AG04449 (cell line): ENCODE measurements at regions not wholly inside any gene's neighbourhood (a gene's known extent, or its start where the extent isn't known, plus 50 kb on each side); places are given as distances from the start of the nearest gene placed in this dataset.

Experiments
- CTCF ChIA-PET: fragments of 350-600 bp; formaldehyde crosslinking; extraction: SDS; loops from one replicate; lab custom pipeline; 2021; ENCODE audit warnings: antibody characterized with exemption; lab: Yijun Ruan, JAX
- POLR2A ChIA-PET: fragments of 400-600, 350-600 bp; formaldehyde crosslinking; extraction: SDS; loops from one replicate; lab custom pipeline; 2020; ENCODE audit warnings: antibody characterized with exemption, inconsistent platforms; lab: Yijun Ruan, JAX
- DNase-seq: peaks from one replicate; pipeline ENCODE4 v3.0.0-alpha.2; 2010; ENCODE audit warnings: low read depth, low spot score
- H3K4me3 ChIP-seq: 2 replicates; pipeline ENCODE4 v1.5.1; 2011; ENCODE audit warnings: low read depth, mild to moderate bottlenecking, control low read depth, low read length
- CTCF ChIP-seq: IDR thresholded peaks from one replicate; pipeline ENCODE4 v1.5.1; 2011; ENCODE audit warnings: mild to moderate bottlenecking, moderate library complexity, low read length, control low read depth, inconsistent platforms; ENCODE audit not compliant: insufficient read depth; ENCODE audit errors: missing control alignments

GRCh38 chr9:90046317-90046861 lies 441.6 kb downstream of the GADD45G start:
- ChIA-PET POLR2A (no interaction called here), CTCF (interaction anchor here (1.1 kb wide), 1 partner anchor 448 kb away, joined by 3 read pairs; no protein-coding TSS in a partner anchor)
- no peak for DNase-seq
- no peak overlapping the region for H3K4me3 ChIP-seq
- no peak for TF ChIP-seq CTCF

- ChIA-PET POLR2A (no interaction called here), CTCF (no interaction called here)
- no peak for DNase-seq
- H3K4me3 ChIP-seq: no peak overlapping the region
- no peak for TF ChIP-seq CTCF
Measured at GRCh38 chr9:90047828-90048227, 443.0 kb downstream of the GADD45G start.

- ChIA-PET CTCF (no interaction called here), POLR2A (no interaction called here)
- H3K4me3 ChIP-seq: no peak overlapping the region
- no peak for TF ChIP-seq CTCF
- DNase-seq: no peak
Measured at GRCh38 chr9:90052366-90052765, 447.6 kb downstream of the GADD45G start.

GRCh38 chr9:90053027-90053426 lies 448.2 kb downstream of the GADD45G start:
- ChIA-PET CTCF (no interaction called here), POLR2A (no interaction called here)
- peak; percentile 5 for TF ChIP-seq CTCF
- H3K4me3 ChIP-seq: no peak overlapping the region
- no peak for DNase-seq

- CTCF ChIA-PET: interaction anchor here (0.6 kb wide), 1 partner anchor 457 kb away, joined by 3 read pairs; no protein-coding TSS in a partner anchor
- POLR2A ChIA-PET: no interaction called here
- no peak overlapping the region for H3K4me3 ChIP-seq
- DNase-seq: no peak
- no peak for TF ChIP-seq CTCF
Measured at GRCh38 chr9:90054810-90055209, 450.0 kb downstream of the GADD45G start.

- ChIA-PET CTCF (no interaction called here), POLR2A (no interaction called here)
- no peak for DNase-seq
- no peak overlapping the region for H3K4me3 ChIP-seq
- TF ChIP-seq CTCF: no peak
Measured at GRCh38 chr9:90055226-90055625, 450.4 kb downstream of the GADD45G start.
